ENCODE measurements at regions not wholly inside any gene's neighbourhood (a gene's known extent, or its start where the extent isn't known, plus 50 kb on each side); places are given as distances from the start of the nearest gene placed in this dataset.

DNA sequence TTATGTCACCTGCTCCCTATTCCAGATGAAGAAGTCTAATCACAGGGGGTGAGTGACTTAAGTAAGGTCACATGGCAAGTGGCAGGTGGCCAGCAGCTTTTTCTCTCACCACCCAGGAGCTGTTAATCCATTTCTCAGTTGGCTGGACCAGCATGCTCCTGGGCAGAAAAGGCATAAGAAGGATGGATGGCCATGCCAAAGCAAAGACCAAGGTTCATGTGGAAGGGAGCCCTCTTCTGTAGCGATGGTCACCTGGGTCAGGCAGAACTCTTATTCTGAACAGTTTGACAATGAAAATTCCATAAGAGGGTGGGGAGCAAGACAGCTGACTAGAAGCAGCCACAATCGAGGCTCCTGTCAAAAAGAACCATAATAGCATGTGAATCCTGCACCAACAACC, 538.1 kb downstream of the SUCLA2 start:
- DNase-seq (ENCODE audit: low spot score) (no peak), ATAC-seq (peak; percentile 63)

DNA sequence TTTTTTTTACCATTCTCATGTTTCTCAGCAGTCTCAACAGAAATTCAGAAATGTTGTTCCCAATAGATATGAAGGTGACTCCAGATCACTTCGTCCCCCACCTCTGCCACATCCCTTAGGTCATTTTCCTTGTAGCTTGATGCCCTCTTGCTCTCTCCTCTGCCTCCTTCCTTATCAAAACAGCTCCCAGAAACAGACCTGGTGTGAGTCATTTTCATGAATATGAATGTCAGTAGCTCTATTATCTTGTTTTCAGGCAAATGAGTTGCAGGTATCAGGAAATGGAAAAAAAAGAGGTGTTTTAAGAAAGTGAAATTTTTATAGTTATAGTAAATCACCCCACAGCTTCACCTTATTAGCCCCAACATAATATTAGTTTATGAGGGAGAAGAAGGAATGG, 539.3 kb downstream of the SUCLA2 start:
- DNase-seq (ENCODE audit: low spot score), result no peak
- no peak for ATAC-seq

DNA sequence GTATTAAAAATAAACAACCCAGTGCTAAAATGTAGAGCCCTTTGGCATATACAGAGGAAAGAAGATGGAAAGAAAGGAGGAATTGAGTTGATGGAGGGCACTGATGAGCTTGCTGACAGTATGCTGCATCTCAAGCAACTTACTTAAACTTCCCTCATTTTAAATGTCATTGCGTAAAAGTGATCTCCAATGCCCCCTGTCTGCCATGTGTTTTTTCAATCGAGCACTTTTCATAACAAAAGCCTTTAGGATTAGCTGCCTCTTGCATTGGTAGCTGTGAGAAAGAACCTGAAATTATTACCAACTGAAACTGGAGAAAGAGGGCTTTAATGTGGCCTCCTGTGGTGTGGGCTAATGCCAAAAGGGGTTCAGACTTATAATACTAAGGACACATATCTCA, 541.6 kb downstream of the SUCLA2 start:
- ATAC-seq (no peak), DNase-seq (ENCODE audit: low spot score) (no peak)

DNA sequence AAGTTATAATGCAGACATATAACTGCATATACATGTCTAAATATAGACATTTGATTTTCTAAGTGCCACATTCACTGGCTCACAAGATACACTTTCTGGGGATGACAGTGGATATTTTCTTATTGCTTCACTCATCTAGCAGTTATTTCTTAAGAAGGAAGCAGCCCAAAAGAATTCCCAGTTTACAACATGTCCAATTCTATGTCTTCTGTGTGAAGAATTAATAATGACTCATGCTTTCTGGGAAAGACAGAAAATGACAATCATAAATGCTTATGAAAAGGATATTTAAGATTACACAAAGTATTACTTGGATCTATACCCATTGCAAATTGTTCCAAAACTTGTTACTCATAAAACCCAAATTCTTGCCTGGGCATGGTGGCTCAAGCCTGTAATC, 543.4 kb downstream of the SUCLA2 start:
- DNase-seq (ENCODE audit: low spot score) (no peak), ATAC-seq (no peak)

DNA sequence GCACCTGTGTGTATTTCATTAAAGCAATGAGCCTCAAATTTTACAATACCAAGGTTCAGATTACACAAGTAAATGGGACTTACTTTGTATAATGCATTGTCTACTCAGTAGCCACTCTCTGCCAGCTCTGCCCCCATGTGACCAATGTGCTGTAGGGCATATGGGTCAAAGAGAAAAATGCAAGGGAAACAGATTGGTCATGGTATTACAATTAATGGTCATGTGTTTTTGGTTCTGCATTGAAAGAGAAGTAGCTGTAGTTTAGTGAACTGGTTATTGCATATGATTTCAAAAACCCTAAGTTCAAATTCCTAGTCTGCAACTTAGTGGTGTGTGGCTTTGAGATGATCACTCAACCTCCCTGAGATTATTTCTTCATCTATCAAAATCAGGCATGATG, 545.4 kb downstream of the SUCLA2 start:
- DNase-seq (ENCODE audit: low spot score) (no peak), ATAC-seq (peak; percentile 34)

DNA sequence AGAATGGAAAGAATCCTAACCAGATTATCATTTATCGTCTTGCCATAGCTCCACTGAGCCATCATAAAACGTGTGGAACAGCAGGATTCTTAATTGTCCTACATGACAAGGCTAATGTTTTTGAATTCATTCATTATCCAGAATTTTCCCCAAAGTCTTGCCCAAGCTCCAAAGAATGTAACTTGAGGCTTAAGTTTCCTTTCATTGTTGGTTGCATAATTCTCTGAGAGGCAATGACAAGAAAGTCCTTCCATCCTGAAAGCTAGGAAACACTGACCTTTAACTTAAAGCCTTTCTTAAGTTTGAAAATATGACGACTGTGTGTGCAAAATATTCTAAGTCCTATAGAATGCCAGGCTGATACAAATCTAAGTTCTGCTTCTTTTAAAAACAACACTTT, 546.1 kb downstream of the SUCLA2 start:
- no peak for ATAC-seq
- DNase-seq (ENCODE audit: low spot score), result no peak

DNA sequence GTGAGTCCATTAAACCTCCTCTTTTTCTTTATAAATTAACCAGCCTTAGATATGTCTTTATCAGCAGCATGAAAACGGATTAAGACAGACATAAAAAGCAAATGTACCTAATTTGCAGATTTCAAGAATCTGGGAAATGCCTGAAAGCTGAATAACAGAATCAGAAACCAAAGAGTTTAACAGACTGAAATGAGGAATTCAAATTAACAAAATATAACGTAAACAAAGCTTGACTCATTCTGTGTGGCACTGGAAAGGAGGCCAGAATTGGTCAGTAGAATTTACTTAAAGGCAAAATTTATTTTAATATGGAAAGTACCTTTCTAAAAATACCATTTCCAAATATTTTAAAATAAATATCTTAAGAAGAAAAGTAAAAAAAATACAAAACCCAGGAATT, 540.6 kb upstream of the HTR2A start:
- ATAC-seq (no peak), DNase-seq (ENCODE audit: low spot score) (no peak)

DNA sequence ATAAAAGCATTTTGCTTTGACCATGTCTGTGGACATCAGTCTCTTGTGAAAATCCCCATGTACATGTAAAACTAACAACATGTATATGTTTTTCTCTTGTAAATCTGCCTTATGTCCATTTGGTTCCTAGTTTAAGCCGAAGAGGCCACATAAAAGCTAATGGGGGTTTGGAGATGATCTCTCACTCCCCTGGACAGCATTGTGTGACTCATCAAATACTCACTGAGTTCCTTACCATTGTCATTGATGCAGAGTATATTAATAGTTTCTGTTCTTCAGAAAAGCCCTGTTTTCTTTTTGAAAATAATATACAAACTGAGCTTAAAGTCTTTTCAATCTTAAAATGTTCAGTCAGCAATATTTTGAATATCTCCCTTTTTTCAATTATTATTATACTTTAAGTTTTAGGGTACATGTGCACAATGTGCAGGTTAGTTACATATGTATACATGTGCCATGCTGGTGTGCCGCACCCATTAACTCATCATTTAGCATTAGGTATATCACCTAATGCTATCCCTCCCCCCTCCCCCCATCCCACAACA, 536.7 kb upstream of the HTR2A start:
- ATAC-seq (no peak), DNase-seq (ENCODE audit: low spot score) (no peak)

DNA sequence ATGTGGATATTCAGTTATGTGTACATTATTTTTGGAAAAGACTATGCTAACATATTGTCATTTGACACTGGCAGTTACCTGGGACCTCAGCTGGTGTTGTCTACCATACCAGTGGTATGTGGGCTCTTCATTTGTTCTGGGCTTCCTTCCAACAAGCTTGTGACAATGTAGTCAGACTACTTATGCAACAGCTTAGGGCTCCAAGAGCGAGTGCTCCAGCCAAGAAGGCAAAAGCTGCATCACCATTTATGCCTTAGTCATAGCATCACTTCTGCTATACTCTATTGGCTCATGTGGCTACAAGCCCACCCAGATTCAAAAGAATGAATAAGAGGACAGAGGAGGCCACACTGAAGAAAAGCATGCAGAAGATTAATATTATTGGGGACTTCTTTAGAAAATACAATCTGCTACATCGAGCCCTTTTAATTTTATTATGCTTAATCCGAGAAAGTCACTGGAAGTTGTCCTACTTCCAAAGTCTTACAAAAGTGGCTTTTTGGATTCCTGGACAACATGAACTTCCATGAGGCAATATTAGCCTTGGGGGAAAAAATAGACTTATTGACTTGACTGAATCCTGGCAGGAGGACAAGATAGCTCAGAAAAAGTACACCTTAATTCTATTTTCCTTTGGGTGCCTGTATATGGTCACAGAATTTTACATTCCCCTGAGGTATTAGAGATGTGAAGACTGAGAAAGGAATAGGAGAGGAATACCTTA, 529.4 kb upstream of the HTR2A start:
- DNase-seq (ENCODE audit: low spot score) (no peak), ATAC-seq (peak; percentile 47)

DNA sequence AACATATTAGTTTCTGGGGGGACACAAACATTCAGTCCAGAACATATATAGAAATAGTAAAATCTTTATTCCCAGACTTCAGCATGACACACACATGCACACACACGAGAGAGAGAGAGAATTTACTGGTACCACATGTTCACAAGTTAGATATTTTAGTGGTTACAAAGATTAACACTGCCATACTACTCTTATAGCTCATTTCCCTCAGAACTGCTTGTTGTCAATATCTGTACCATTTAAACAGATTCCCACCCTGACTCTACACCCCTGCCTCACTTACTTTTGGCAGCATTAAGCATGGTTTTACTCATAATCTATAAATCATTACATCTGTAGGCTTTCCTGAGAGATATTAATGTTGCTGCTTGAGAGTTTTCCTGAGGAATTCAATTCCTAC, 524.7 kb upstream of the HTR2A start:
- ATAC-seq, result no peak
- DNase-seq (ENCODE audit: low spot score), result no peak

DNA sequence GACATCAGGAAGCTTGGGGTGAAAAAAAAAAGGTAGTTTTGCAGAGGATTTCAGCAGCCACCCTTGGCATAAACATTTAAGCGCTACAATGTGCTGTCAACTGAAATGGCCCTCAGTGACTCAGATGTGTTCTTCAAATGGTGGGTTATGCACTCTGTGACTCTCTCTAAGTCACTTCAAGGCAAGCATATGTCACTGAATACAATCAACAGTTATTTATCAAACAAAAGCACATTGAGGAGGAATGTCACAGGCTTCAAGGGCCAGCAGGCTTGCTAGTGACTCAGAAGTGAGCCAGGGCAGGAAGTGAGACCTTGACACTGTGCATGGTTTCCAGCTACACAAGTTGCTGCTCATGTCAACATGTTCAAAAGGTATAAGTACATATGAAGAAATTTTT, 523.7 kb upstream of the HTR2A start:
- ATAC-seq, result peak; percentile 27
- DNase-seq (ENCODE audit: low spot score), result no peak

DNA sequence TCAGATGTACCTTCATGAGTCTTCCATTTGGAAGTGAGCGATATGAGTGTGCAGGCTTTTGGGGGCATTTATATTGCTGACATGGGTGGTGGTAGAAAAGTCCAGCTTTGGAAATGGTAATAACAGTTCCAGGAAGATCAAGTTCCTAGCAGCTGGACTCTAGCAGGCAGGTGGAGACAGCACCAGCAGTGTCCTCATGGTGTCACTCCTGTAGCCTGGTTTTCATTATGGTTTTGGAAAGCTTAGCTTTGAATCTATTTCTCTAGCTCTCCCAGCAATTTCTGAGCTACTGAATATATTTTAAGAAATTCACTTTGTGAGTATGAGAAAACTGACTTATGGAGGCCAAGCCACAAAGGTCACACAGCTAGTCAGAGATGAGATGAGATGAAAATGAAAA, 523.2 kb upstream of the HTR2A start:
- DNase-seq (ENCODE audit: low spot score) (no peak), ATAC-seq (peak; percentile 78)

DNA sequence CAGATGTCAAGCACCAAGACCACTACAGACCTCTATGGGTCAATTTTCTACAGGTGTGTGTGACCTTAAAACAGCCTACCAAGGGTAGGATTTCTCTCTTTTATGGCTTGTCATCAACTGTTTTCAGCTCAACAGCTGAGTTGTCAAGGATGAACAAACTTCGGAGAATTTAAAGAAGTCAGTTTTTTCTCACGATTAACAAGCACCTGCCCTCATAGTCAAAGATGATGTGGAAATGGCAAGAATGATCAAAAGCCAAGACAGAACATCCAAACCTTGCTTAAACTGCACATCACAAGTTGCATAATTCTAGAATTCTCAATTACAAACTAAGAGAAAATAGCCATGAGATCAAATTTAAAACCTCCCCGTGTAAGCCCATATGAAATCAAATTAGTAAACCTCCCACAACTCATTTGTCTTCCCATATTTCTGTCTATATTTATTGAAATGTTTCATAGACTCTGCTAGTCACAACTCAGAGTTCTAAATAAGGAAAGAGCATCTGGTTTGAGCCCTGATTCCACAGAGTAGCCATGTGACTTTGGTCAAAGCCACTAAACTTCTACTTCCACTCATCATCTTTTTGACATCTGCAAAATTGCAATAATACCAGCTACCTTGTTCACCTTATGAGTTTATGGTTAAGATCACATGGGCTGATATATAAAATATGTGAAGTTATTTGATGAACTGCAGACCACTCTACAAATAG, 521.5 kb upstream of the HTR2A start:
- no peak for DNase-seq (ENCODE audit: low spot score)
- no peak for ATAC-seq

DNA sequence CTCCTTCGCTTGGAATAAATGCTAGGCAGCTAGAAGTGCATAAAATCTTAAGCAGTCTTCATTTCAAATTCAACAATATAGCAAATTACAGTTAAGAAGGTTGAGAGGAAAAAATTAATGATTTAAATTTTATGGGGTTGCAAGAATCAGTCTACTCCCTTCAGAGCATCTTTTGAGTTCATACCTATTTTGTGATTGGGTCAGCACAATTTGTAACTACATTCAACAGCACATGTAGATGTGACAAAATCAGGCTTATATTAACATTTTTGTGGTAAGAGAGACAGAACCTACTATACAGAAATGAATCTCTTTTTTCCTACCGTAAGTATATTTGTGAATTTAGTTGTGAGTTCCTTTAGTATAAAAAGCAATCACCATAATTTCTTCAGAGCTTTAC, 520.6 kb upstream of the HTR2A start:
- no peak for ATAC-seq
- no peak for DNase-seq (ENCODE audit: low spot score)

DNA sequence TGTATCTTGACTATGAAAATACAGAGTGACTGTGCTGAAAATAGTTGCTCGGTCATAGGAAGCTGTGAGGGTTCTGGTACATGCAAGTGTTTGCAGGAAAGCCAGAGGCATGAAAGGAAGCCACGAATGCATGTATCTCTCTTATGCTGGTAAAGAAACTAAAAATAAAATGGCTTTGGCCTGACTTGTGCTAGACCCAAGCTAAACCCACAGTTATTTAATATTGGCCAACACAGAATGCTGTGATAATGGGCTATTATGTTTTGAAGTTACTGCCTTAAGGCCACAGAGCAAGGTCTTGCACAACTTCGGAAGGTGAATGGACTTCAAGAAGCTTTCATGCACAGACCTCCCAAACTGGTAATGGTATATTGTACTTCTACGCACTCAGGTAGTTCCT, 518.2 kb upstream of the HTR2A start:
- no peak for ATAC-seq

DNA sequence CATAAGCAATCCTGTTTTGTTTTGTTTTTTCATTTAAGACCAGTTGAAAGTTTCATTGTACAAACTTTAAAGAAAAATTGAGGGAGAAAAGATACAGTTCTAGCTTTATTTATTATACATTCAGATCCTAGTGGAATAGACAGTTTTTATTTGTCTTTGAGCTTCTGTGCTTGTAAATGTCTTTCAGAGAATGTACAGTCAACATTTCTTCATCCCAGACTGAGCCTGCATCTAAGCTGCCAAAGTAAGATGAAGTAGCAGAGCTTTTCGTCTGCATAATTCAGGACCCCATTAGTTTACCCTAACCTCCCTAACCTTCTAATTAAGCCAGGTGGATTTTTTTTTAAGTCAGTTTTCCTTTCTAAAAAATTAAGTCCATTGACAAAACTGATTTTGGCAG, 516.7 kb upstream of the HTR2A start:
- no peak for ATAC-seq

More for the DNA sequence above, 518.2 kb upstream of the HTR2A start:
- DNase-seq (ENCODE audit: low spot score), result no peak

DNA sequence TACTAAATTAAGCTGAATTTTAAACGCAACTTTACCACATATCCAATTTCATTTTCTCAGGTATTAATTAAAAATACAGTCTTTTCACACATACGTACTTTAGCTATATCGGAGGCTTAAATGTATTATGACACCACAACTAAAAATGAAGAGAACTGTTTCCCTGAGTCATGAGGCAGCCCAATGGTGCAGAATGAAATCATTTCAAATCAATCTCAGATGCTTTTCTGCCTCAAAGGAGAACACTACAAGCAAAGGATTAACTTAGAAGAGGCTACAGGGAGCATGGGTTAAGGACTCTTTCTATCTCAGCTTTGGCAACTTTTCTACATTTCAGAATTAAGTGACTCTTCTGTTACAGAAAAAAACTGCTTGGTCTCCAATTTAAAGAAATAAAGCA, 516.3 kb upstream of the HTR2A start:
- DNase-seq (ENCODE audit: low spot score) (no peak), ATAC-seq (no peak)

More for the DNA sequence above, 516.7 kb upstream of the HTR2A start:
- no peak for DNase-seq (ENCODE audit: low spot score)

DNA sequence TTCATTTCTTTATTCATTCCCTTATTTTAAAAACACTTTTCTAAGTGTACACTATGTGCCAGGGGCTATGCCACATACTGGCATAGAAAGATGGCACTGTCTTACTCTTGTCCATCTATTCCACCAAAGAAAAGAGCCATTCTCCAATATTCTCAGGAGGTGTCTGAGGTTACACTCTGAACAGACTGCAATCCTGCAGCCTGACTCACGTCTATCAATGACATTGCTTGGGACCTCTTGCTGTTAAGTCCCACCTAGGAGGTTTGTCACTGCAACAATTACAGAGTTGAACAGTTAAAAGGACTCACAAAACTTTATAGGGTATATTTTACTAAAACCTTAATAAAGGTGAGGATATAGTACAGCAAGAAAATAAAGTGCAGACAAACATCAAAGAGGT, 512.9 kb upstream of the HTR2A start:
- DNase-seq (ENCODE audit: low spot score), result no peak
- ATAC-seq, result no peak

DNA sequence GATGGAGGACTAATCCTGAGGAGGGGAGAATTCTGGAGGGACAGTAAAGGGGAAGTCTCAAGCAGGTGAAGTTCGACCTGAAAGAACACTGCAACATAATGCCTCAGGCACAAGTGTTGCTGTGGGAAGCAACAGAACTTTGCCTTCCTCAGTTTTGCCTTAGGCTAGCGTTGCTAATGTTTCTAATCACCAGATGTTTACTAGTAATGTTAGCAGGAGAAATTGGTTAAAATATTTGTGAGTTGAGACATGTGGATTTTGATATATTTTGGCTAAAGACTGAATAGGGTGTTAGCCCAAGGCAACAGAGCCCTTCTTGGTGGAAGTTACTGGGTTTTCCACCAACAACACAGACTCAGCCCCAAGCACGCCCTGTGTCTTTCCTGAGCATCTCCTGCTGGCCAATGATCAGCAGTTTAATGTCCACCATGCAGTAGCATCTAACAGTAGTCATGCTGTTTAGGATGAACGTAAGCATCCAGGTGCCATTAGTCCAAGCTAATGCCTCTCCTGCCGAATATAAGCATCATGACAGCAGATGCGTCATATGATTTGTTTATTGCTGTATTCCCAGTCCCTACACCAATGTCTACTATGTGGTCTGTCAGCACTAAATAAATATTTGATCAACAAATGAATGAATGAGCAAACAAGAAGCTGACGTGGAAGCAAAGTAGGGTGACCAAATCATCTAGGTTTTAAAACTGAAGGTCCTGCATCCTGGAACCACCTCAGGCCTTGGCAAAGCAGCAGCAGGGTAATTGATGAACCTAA, 511.9 kb upstream of the HTR2A start:
- no peak for DNase-seq (ENCODE audit: low spot score)
- ATAC-seq, result no peak

DNA sequence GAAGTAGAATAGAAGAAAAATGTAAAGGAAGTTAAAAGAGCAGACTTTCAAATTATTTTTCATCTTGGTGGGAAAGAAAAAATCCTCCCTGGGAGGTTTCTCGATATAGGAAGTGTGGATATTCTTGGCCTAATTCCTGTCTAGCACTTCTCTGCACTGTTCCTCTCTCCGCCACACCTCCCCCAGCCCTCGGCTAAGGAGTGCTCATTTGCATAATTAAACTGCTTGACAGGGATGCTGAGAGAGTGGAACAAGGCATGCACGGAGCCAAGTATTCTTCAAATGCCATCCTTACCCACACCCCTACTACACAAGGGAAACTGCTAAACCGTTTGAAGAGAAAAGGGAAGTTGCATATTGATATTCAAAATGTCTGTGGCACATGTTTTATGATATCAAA, 511.0 kb upstream of the HTR2A start:
- ATAC-seq, result no peak
- no peak for DNase-seq (ENCODE audit: low spot score)

DNA sequence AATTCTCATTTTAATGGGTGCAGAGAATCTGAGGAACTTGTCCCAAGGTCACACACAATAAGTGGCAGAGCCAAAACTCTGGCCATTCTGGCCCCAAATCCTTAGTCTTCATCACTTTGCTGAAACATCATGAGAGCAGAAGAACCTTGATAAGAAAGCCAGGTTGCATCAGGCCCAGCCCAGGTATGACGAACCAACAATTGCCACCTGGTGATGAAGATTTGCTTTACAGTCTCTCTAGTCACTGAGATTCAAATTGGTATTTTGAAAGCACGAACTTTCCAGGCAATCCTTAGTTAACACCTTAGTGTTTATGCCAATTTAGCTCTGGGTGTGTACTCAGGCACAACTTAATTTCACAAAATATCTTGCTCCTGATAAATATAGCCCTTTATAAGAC, 502.7 kb upstream of the HTR2A start:
- DNase-seq (ENCODE audit: low spot score) (no peak), ATAC-seq (no peak)

DNA sequence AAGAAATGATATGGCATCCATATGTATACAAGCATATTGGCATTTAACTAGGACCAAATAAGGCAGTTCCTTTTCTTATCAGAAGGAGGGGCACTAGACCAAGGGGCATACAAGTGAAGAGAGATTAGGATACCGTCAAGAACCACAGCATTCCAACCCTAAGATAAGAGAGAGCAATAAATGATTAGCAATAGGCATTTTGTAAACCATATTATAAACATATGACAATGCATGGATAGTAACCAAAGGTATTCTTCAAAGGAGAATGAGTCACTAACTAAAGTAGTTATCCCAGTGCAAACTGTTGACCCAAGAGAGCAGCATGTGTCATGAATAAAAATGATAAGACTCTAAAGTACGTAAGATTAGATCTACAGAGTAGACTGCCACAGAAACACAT, 500.9 kb upstream of the HTR2A start:
- DNase-seq (ENCODE audit: low spot score), result no peak
- no peak for ATAC-seq
